NCI-H2227 (cell line): ENCODE measurements at regions not wholly inside any gene's neighbourhood (a gene's known extent, or its start where the extent isn't known, plus 50 kb on each side); places are given as distances from the start of the nearest gene placed in this dataset.

Source experiments
- DNase-seq: peaks from one replicate; lab custom pipeline; 2025; ENCODE audit not compliant: unreplicated experiment; lab: John Stamatoyannopoulos, UW

DNA sequence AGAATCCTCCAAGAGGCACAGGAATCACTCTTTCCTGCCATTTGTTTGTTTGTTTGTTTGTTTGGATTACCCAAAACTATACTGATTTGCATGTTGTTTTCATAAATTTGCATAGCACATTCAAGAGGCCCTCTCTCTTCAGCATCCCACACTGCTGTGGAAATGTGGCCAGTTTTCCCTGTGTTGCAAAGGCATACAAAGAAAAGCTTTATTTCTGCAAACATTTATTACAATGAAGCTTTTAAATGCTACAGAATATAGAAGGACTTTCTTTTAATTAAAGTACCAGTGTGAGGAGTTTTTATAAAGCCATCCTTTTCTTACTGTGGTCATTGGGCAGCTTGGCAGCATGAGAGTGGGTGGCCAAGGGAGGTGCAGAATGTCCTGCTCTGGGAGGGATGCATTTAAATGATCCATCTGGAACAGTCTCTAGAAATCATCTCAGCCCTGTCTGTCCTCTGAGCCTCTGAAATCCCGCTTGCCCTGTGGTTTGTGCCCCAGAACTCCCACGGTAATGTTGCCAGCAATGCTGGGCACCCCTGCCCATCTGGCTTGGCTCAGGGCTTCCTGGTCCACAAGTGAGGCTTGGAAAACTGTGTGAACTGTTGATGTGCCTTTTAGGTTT is 356.8 kb upstream of the KIF2A start:
- DNase-seq = no peak

DNA sequence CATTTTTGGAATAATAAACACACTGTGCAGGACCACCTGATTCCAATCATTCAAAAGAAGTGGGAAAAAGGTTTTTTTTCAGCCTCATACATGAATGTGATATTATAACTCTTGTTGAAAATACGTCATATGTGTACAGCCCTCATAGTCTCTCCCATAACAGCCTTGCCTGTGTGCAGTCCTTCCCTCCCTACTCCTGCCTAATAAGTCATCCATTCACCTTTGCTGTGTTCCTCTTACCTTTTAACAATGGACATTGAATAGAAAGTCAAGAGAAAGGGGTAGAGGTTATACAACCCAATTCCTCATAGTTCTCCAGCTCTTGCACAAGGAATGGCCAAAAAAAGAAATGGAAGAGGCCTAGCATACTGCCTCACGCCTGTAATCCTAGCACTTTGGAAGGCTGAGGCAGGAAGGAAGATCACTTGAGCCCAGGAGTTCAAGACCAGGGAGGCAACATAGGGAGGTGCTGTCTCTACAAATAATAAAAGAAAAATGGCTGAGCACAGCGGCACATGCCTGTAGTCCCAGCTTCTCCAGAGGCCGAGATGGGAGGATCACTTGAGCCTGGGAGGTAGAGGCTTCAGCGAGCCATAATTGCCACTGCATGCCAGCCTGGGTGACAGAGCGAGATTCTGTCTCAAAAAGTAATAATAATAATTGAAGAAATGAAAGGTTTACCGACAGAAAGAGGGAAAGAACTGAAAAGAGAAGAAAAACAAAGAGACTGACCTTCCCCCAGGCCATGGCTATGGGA is 356.1 kb upstream of the KIF2A start:
- DNase-seq = no peak

DNA sequence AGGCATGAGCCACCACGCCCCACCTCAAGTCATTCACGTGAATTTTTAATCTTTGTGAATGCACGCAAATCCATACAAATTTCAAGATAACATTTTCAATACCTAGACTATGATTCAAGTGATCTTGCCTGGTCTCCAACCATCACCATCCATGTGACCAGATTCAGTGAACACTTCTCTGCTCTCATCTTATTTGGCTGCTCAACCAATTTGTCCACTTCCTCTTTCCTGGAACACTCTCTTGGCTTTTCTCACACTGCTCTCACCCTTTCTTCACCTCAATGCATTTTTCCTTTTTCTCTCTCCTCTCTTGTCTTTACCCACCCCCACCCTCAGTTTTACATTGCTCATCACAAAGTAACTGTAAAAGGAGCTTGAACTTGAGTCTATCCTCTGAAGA is 354.7 kb upstream of the KIF2A start:
- DNase-seq = no peak

GRCh38 chr5:61953913-61954312 is 352.1 kb upstream of the KIF2A start:
- no peak for DNase-seq

DNA sequence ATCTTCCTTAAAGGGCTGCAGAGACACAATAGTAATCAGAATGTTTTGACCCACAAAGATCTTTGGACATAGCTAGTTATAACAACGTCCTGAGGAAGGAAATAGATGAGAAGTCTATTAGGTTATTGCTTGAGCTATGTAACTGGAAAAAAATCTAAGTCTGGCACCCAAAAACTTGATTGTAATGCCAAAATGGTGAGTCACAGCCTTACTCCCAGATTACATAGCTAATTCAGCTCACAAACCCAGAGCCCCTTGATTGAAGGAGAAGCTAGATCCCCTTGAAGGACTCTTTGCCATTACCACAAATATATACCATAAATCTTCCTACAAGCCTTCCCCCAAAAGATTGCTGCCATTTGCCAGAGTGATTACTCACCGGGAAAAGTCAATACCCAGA is 341.8 kb upstream of the KIF2A start:
- DNase-seq = no peak

- DNase-seq = no peak
Measured at GRCh38 chr5:61965069-61965468, 340.9 kb upstream of the KIF2A start.

- no peak for DNase-seq
Measured at GRCh38 chr5:61965490-61965889, 340.5 kb upstream of the KIF2A start.

- no peak for DNase-seq
Measured at GRCh38 chr5:61966296-61966955, 339.6 kb upstream of the KIF2A start.

- no peak for DNase-seq
Measured at GRCh38 chr5:61966997-61967396, 339.0 kb upstream of the KIF2A start.

GRCh38 chr5:61967681-61968080 is 338.3 kb upstream of the KIF2A start:
- DNase-seq = no peak

- no peak for DNase-seq
Measured at GRCh38 chr5:61969347-61969746, 336.7 kb upstream of the KIF2A start.

DNA sequence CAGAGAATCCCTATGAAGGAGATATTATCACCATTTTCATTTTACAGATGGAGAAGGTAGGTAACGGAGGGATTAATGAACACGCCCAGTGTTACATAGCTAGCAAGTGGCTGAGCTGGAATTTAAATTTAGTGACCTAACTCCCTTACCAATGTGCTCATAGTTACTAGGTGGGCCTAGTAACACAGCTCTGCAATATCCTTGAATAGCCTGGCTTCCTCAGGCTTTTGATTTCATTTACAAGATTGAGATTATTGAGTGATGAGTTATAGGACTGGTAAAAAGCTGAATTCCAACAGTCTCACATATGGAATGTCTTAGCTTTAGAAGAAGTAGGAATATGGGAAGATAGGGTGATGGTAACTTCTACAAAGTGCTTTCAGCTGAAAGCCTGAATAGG is 336.3 kb upstream of the KIF2A start:
- no peak for DNase-seq

DNA sequence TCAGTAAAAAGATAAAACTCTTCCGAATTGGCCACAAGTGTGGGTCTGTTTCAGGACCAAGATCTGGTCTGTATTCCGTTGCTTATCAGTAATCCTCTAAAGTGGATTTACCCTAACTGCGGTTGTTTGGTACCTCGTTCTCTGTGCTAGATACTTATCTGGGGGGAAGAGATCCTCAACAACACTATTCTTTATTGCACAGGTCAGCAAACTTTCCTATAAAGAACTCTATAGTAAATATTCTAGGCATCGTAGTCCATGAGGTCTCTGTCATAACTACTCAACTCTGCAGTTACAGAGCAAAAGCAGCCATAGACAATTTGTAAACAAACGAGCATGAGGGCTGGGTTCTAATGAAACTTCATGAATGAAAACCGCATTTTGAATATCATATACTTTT is 335.8 kb upstream of the KIF2A start:
- DNase-seq = no peak

- DNase-seq = no peak
Measured at GRCh38 chr5:61974680-61975079, 331.3 kb upstream of the KIF2A start.

GRCh38 chr5:61981886-61982285 is 324.1 kb upstream of the KIF2A start:
- no peak for DNase-seq

GRCh38 chr5:61991430-61991829 is 314.6 kb upstream of the KIF2A start:
- no peak for DNase-seq

DNA sequence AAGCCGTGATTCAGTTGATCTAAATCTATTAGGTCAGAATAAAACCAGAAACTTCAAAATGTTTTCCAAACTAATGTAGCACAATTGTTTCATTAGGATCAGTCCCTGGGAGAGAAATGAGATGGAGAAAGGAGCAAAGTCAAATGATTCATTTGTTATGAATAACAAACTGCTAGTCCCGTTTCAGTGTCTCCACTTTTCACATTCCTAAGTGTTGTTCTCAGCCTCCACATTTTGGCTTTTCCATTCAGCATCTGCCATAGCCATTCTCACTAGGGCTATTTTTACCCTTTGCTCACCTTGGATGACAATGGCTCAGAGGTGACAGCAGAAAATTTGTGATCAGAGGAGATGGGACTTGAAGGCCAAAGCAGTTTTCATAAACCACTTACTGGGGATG is 314.1 kb upstream of the KIF2A start:
- no peak for DNase-seq

DNA sequence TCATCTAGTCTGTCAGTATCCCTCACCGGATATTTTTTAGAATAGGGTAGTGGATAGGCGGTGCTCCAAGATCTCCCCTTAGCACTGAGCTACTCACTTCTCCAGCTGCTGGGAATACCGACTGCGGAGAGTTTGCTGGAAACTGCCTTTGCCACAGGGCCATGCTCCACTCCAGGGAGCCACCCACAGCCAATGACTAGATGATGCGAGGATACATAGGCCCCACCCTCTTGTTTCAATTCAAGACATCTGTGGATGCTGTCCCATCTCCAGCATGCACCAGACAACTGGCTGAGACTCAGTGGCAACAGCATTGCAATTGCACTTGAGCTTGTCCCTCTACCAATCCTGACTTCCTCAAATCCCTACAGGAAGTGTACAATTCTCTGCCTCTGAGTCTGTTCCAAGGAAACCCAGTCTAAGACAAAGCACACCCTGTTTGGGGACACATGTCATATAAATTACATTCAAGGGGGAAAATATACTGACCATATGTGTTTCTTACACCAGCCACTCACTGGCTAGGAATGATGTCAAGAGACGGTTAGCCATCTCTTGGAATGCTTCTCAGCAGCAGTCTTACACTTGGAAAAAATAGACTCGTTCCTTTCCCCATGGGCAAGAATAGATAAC is 312.6 kb upstream of the KIF2A start:
- DNase-seq = no peak

DNA sequence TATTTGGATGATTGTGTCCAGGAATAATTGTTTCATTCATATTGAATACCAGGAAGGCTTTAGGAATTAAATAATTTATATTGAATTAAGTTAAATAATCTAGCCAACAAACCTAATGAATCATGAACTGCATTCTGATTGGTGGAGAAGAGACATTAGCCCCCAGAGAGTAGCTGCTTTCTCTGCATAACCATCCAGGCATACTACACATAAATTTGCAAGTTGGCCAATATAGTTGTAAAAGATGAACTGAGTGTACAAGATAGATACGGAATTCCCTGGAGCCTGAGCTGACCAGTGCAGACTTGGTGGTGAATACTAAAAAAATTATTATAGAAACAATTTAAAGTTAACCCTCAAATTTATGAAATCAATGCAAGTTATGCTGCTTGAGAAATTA is 311.8 kb upstream of the KIF2A start:
- DNase-seq = no peak

DNA sequence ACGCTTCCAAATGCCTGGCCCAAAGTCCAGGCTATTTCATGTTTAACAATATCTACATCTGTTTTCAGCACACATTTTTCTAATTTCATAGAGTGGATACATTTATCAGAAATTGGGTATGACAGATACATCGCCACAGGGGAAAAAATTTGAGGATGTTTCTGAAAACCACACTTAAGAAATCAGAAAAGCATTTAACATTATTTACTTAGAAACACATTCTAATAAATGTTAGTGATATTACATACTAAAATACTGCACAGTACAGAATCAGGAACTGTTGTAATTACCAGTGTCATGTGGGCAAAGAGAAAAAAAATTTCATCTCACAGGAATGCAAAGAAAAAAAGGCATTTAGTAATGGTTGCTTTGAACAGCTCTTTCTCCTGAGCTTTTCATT is 310.5 kb upstream of the KIF2A start:
- peak; percentile 9 for DNase-seq

DNA sequence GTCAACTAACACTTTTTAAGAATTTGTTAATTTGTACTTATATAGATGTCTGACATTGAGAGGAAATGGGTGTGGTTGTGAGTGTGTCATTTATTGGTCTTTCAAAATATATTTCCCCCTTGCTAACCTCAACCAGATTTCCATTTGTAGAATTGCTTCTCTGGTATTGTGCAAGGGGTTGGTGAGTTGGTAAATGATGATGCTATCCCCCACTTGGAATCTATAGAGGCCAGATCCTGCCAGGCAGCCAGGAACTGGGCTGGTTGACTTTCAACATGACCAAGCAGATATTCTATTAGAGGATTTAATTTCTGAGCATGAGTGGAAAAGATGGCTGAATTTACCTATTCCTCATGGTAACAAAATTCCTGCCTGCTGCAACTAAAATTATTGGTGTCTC is 306.6 kb upstream of the KIF2A start:
- no peak for DNase-seq

GRCh38 chr5:62000646-62001045 is 305.4 kb upstream of the KIF2A start:
- no peak for DNase-seq
